HepG2 (cell line): ENCODE measurements at regions not wholly inside any gene's neighbourhood (a gene's known extent, or its start where the extent isn't known, plus 50 kb on each side); places are given as distances from the start of the nearest gene placed in this dataset.

ENCODE experiments used
- ATAC-seq: fragments of 200-7000 bp; cut with Tn5 transposase; 3 replicates; pipeline ENCODE4 v1.9.1; 2020; ENCODE audit warnings: mild to moderate bottlenecking, moderate library complexity
- BruUV-seq: library from RNA; stranded (reverse); fragments of 400-500 nt; replicated peaks from 2 replicates; lab custom pipeline; 2021; lab: Mats Ljungman, UMichigan
- CTCF ChIA-PET: fragments of 300-600 bp; formaldehyde crosslinking; extraction: SDS; loops from one replicate; lab custom pipeline; 2021; ENCODE audit warnings: low total read pairs, inconsistent platforms, low intra/inter-chr PET ratio; lab: Yijun Ruan, JAX
- POLR2A ChIA-PET: fragments of 350-600 bp; sonication (Branson Sonifier 250); formaldehyde crosslinking; loops from one replicate; lab custom pipeline; 2020; ENCODE audit warnings: antibody characterized with exemption, inconsistent platforms; lab: Yijun Ruan, JAX
- DNase-seq: peaks from one replicate; pipeline ENCODE4 v3.0.0-alpha.2; 2015; ENCODE audit warnings: low spot score
- FAIRE-seq: peaks from 3 replicates; lab custom pipeline; 2011; peaks lifted over from hg19 to GRCh38; lab: Jason Lieb, UNC
- H2AFZ ChIP-seq: one replicate; pipeline ENCODE4 v1.6.1; 2011; ENCODE audit warnings: low read length, inconsistent platforms
- H3K27ac ChIP-seq: fragments of 300-600 bp; 3 replicates; pipeline ENCODE4 v1.8.0; 2011; ENCODE audit warnings: mixed run types, mild to moderate bottlenecking, mixed read lengths, low read length, inconsistent platforms; ENCODE audit not compliant: insufficient read depth; ENCODE audit errors: extremely low read length
- H3K27me3 ChIP-seq, 2 experiments: fragments of 200-600 bp in 1 of 2; 2 replicates in 1 of 2; 3 replicates in 1 of 2; pipeline versions ENCODE4 v1.6.0 to v1.8.0; 2011; ENCODE audit warnings: low read length in 2 of 2, mild to moderate bottlenecking in 2 of 2, moderate library complexity in 2 of 2, inconsistent platforms in 1 of 2; ENCODE audit not compliant: insufficient read depth in 2 of 2, control insufficient read depth in 1 of 2
- H3K36me3 ChIP-seq, 2 experiments: fragments of 200-600 bp in 1 of 2; replicated peaks in 1 of 2; 2 replicates in 1 of 2; 3 replicates in 1 of 2; pipeline versions ENCODE4 v1.5.1 to v1.8.0; 2011; ENCODE audit warnings: low read length in 2 of 2, inconsistent platforms in 1 of 2; ENCODE audit not compliant: insufficient read depth in 2 of 2, control insufficient read depth in 1 of 2
- H3K4me1 ChIP-seq: 2 replicates; pipeline ENCODE4 v1.5.1; 2012; ENCODE audit warnings: low read length, inconsistent platforms; ENCODE audit not compliant: insufficient read depth
- H3K4me2 ChIP-seq: 2 replicates; pipeline ENCODE4 v1.6.0; 2011; ENCODE audit warnings: low read depth, low read length, inconsistent platforms
- H3K4me3 ChIP-seq, 3 experiments: fragments of 200-600 bp in 1 of 3; sonication (generic), shearing (Covaris generic) in 1 of 3; replicated peaks in 1 of 3; 2 replicates each; pipeline ENCODE4 v1.5.1; 2011 to 2016; ENCODE audit warnings: low read length in 3 of 3, inconsistent platforms in 2 of 3, low read depth in 2 of 3, mild to moderate bottlenecking in 2 of 3, control low read depth in 1 of 3, mixed read lengths in 1 of 3; ENCODE audit not compliant: insufficient read depth in 1 of 3
- H3K79me2 ChIP-seq: one replicate; pipeline ENCODE4 v1.6.1; 2011; ENCODE audit warnings: low read length, inconsistent platforms; ENCODE audit not compliant: insufficient read depth
- H3K9ac ChIP-seq: 2 replicates; pipeline ENCODE4 v1.6.0; 2011; ENCODE audit warnings: mild to moderate bottlenecking, low read depth, low read length, inconsistent platforms; ENCODE audit not compliant: insufficient read depth
- H3K9me3 ChIP-seq: 2 replicates; pipeline ENCODE4 v1.5.1; 2012; ENCODE audit warnings: mild to moderate bottlenecking, low read length
- H4K20me1 ChIP-seq: 2 replicates; pipeline ENCODE4 v1.6.0; 2011; ENCODE audit warnings: inconsistent platforms, mild to moderate bottlenecking, low read length, moderate library complexity; ENCODE audit not compliant: insufficient read depth
- CEBPZ ChIP-seq: IDR thresholded peaks from 2 replicates; pipeline ENCODE4 v1.6.1; 2012; ENCODE audit warnings: low read length, improper control_type of control experiment
- CREM ChIP-seq, 2 experiments: sonication (generic) in 1 of 2; formaldehyde crosslinking in 1 of 2; IDR thresholded peaks; 2 replicates each; pipeline versions ENCODE4 v1.4.0 to v1.6.1; 2016 to 2020; ENCODE audit warnings: antibody characterized with exemption in 1 of 2, mild to moderate bottlenecking in 1 of 2, missing genetic modification reagents in 1 of 2
- HOXA3 ChIP-seq: sonication (generic); formaldehyde crosslinking; IDR thresholded peaks from 2 replicates; pipeline ENCODE4 v1.5.0; 2020; ENCODE audit warnings: missing genetic modification reagents
- JDP2 ChIP-seq: sonication (generic); formaldehyde crosslinking; IDR thresholded peaks from 2 replicates; pipeline ENCODE4 v1.8.1; 2022; ENCODE audit warnings: missing genetic modification reagents, borderline replicate concordance
- PBX2 ChIP-seq: IDR thresholded peaks from 2 replicates; pipeline ENCODE4 v1.6.1; 2016; ENCODE audit warnings: control low read depth
- POGK ChIP-seq: sonication (generic); formaldehyde crosslinking; conservative IDR thresholded peaks from 2 replicates; pipeline ENCODE4 v1.8.0; 2022; ENCODE audit warnings: mild to moderate bottlenecking, moderate library complexity, missing genetic modification reagents
- REST ChIP-seq, 2 experiments: IDR thresholded peaks; 2 replicates each; pipeline ENCODE4 v1.6.1; 2011 to 2012; ENCODE audit warnings: low read length in 2 of 2, borderline replicate concordance in 1 of 2, low read depth in 1 of 2, mild to moderate bottlenecking in 1 of 2, moderate library complexity in 1 of 2
- SMC3 ChIP-seq: IDR thresholded peaks from 2 replicates; pipeline ENCODE4 v1.6.1; 2011; ENCODE audit warnings: low read length, improper control_type of control experiment
- ZBTB38 ChIP-seq: sonication (generic); formaldehyde crosslinking; IDR thresholded peaks from 2 replicates; pipeline ENCODE4 v1.5.1; 2020; ENCODE audit warnings: mild to moderate bottlenecking, missing genetic modification reagents
- ZMYM3 ChIP-seq: sonication (generic); formaldehyde crosslinking; IDR thresholded peaks from 2 replicates; pipeline ENCODE4 v1.5.1; 2020; ENCODE audit warnings: mild to moderate bottlenecking, missing genetic modification reagents
- ZMYM4 ChIP-seq: sonication (generic); formaldehyde crosslinking; IDR thresholded peaks from 2 replicates; pipeline ENCODE4 v1.8.1; 2023; ENCODE audit warnings: mild to moderate bottlenecking, missing genetic modification reagents
- ZNF260 ChIP-seq: sonication (generic); formaldehyde crosslinking; IDR thresholded peaks from 2 replicates; pipeline ENCODE4 v1.4.0; 2020; ENCODE audit warnings: missing genetic modification reagents, low read depth, mild to moderate bottlenecking, borderline replicate concordance
- ZNF615 ChIP-seq: sonication (generic); formaldehyde crosslinking; IDR thresholded peaks from 2 replicates; pipeline ENCODE4 v1.5.0; 2020; ENCODE audit warnings: mild to moderate bottlenecking, missing genetic modification reagents, borderline replicate concordance
- WGBS: methylation state at CpG from one replicate; pipeline ENCODE4 v1.1.6; 2017; ENCODE audit warnings: low lambda C conversion rate; 5-methylcytosine and 5-hydroxymethylcytosine counted together
- in situ Hi-C: cut with HindIII; loops from 2 replicates; pipeline ENCODE4 v1.10.0; 2017; ENCODE audit warnings: low pct_unique_long_range_greater_than_20kb; ENCODE audit not compliant: extremely low pct_ligation_motif_present
- intact Hi-C: fragments of 100-400 bp; cut with micrococcal nuclease; formaldehyde crosslinking; loops from one replicate; pipeline ENCODE4 v1.10.0; 2022; ENCODE audit not compliant: unreplicated experiment

- TF ChIP-seq POGK (CRISPR knock-in tag) (no peak), CEBPZ (no peak), HOXA3 (no peak), SMC3 (peak; percentile 40), ZNF615 (CRISPR knock-in tag) (no peak), ZBTB38 (CRISPR knock-in tag) (no peak), PBX2 (no peak)
These were observed 55.6 kb upstream of the PHLPP1 start (continued) for GRCh38 chr18:62659698-62660097.

- Histone ChIP-seq H3K79me2 (no peaks in the 10 kb centered on the region), H3K9me3 (no peaks in the 10 kb centered on the region), H3K36me3 (no peaks in the 10 kb centered on the region), H3K27ac (no peak overlapping the region), H3K9ac (no peak overlapping the region), H3K4me3 (no peak overlapping the region), H3K4me2 (no peak overlapping the region), H3K27me3 (no peaks in the 10 kb centered on the region), H4K20me1 (no peaks in the 10 kb centered on the region), H3K4me1 (peaks cover 20% of the 10 kb centered on the region), H2AFZ (no peak overlapping the region)
- DNase-seq = no peak
- ChIA-PET CTCF (no interaction called here), POLR2A (no interaction called here)
- in situ Hi-C loops (no loop called here), intact Hi-C loops (no loop called here)
- ATAC-seq = no peak
- BruUV-seq = no TSS peak
- WGBS = 94% methylated on average over 3 of the region's 3 CpGs
- FAIRE-seq = no peak
- TF ChIP-seq REST (IDR thresholded peaks at IDR 0.05; ENCODE audit: borderline replicate concordance in 1 of 2, low read depth in 1 of 2, low read length in 2 of 2) (no peak), JDP2 (CRISPR knock-in tag) (no peak), ZNF260 (CRISPR knock-in tag) (no peak), CREM (IDR thresholded peaks at IDR 0.05) (no peak), CREM (CRISPR knock-in tag; IDR thresholded peaks at IDR 0.05) (no peak), ZMYM4 (CRISPR knock-in tag) (no peak), ZMYM3 (CRISPR knock-in tag) (no peak)
These were observed 54.6 kb upstream of the PHLPP1 start for GRCh38 chr18:62660691-62661090.
